ENCODE measurements at regions not wholly inside any gene's neighbourhood (a gene's known extent, or its start where the extent isn't known, plus 50 kb on each side); places are given as distances from the start of the nearest gene placed in this dataset.
"Not testable (repeated sequence)": the region's sequence is repeated elsewhere in the genome, so short reads cannot be mapped to it uniquely, and the experiment has no call there.

GRCh38 chr11:25501426-25501825 lies 830.5 kb upstream of the ANO3 start:
- not testable (repeated sequence) for DNase-seq (ENCODE audit: low read depth in 2 of 2)

GRCh38 chr11:25515576-25515975 lies 816.4 kb upstream of the ANO3 start:
- DNase-seq (ENCODE audit: low read depth in 2 of 2): no peak

GRCh38 chr11:25520459-25520858 lies 811.5 kb upstream of the ANO3 start:
- DNase-seq (ENCODE audit: low read depth in 2 of 2): no peak

- DNase-seq (ENCODE audit: low read depth in 2 of 2): no peak
Observed at GRCh38 chr11:25527841-25528240, 804.1 kb upstream of the ANO3 start.

GRCh38 chr11:25529572-25529971 lies 802.4 kb upstream of the ANO3 start:
- no peak for DNase-seq (ENCODE audit: low read depth in 2 of 2)

GRCh38 chr11:25535467-25536272 lies 796.3 kb upstream of the ANO3 start:
- no peak for DNase-seq (ENCODE audit: low read depth in 2 of 2)

GRCh38 chr11:25536289-25536688 lies 795.6 kb upstream of the ANO3 start:
- no peak for DNase-seq (ENCODE audit: low read depth in 2 of 2)

- DNase-seq (ENCODE audit: low read depth in 2 of 2): no peak
Observed at GRCh38 chr11:25537393-25537792, 794.5 kb upstream of the ANO3 start.

GRCh38 chr11:25547292-25547691 lies 784.6 kb upstream of the ANO3 start:
- DNase-seq (ENCODE audit: low read depth in 2 of 2): no peak

- DNase-seq (ENCODE audit: low read depth in 2 of 2): no peak
Observed at GRCh38 chr11:25562417-25562816, 769.5 kb upstream of the ANO3 start.

- DNase-seq (ENCODE audit: low read depth in 2 of 2): no peak
Observed at GRCh38 chr11:25565846-25566245, 766.1 kb upstream of the ANO3 start.

- DNase-seq (ENCODE audit: low read depth in 2 of 2): no peak
Observed at GRCh38 chr11:25566298-25567200, 765.4 kb upstream of the ANO3 start.

GRCh38 chr11:25576320-25576719 lies 755.6 kb upstream of the ANO3 start:
- DNase-seq (ENCODE audit: low read depth in 2 of 2): no peak

- not testable (repeated sequence) for DNase-seq (ENCODE audit: low read depth in 2 of 2)
Observed at GRCh38 chr11:25579554-25579953, 752.4 kb upstream of the ANO3 start.

GRCh38 chr11:25583596-25583995 lies 748.3 kb upstream of the ANO3 start:
- no peak for DNase-seq (ENCODE audit: low read depth in 2 of 2)

GRCh38 chr11:25587496-25587895 lies 744.4 kb upstream of the ANO3 start:
- no peak for DNase-seq (ENCODE audit: low read depth in 2 of 2)

GRCh38 chr11:25593221-25593620 lies 738.7 kb upstream of the ANO3 start:
- no peak for DNase-seq (ENCODE audit: low read depth in 2 of 2)

GRCh38 chr11:25596701-25597100 lies 735.2 kb upstream of the ANO3 start:
- DNase-seq (ENCODE audit: low read depth in 2 of 2): no peak

GRCh38 chr11:25597696-25598095 lies 734.2 kb upstream of the ANO3 start:
- DNase-seq (ENCODE audit: low read depth in 2 of 2): no peak

- DNase-seq (ENCODE audit: low read depth in 2 of 2): no peak
Observed at GRCh38 chr11:25602149-25602548, 729.8 kb upstream of the ANO3 start.

- no peak for DNase-seq (ENCODE audit: low read depth in 2 of 2)
Observed at GRCh38 chr11:25602959-25603358, 729.0 kb upstream of the ANO3 start.

- DNase-seq (ENCODE audit: low read depth in 2 of 2): no peak
Observed at GRCh38 chr11:25612806-25613205, 719.1 kb upstream of the ANO3 start.

- no peak for DNase-seq (ENCODE audit: low read depth in 2 of 2)
Observed at GRCh38 chr11:25613451-25613850, 718.5 kb upstream of the ANO3 start.

All from stimulated activated CD8-positive, alpha-beta memory T cell treated with anti-CD3 and anti-CD28 coated beads, Interleukin-2, amount 100 ng/mL, for 48 hours (primary cell).